HuH-7.5 (cell line): ENCODE measurements at regions not wholly inside any gene's neighbourhood (a gene's known extent, or its start where the extent isn't known, plus 50 kb on each side); places are given as distances from the start of the nearest gene placed in this dataset.

Source experiments
- DNase-seq: peaks from one replicate; pipeline ENCODE4 v3.0.0; 2011; ENCODE audit warnings: low spot score

- no peak for DNase-seq
Observed at GRCh38 chr1:115413208-115413607, 75.2 kb upstream of the NGF start.

GRCh38 chr1:115412733-115413132 lies 74.7 kb upstream of the NGF start:
- no peak for DNase-seq

GRCh38 chr1:115412286-115412685 lies 74.2 kb upstream of the NGF start:
- DNase-seq, result no peak

- no peak for DNase-seq
Observed at GRCh38 chr1:115411371-115412063, 73.5 kb upstream of the NGF start.

- no peak for DNase-seq
Observed at GRCh38 chr1:115409094-115410015, 71.3 kb upstream of the NGF start.

- no peak for DNase-seq
Observed at GRCh38 chr1:115408533-115408932, 70.5 kb upstream of the NGF start.

GRCh38 chr1:115404911-115405310 lies 66.9 kb upstream of the NGF start:
- DNase-seq, result no peak

- DNase-seq, result no peak
Observed at GRCh38 chr1:115402753-115403184, 64.7 kb upstream of the NGF start.

- no peak for DNase-seq
Observed at GRCh38 chr1:115401676-115402075, 63.6 kb upstream of the NGF start.

GRCh38 chr1:115400891-115401290 lies 62.8 kb upstream of the NGF start:
- no peak for DNase-seq

GRCh38 chr1:115400426-115400825 lies 62.4 kb upstream of the NGF start:
- no peak for DNase-seq

GRCh38 chr1:115398745-115399144 lies 60.7 kb upstream of the NGF start:
- no peak for DNase-seq
